ENCODE measurements at regions not wholly inside any gene's neighbourhood (a gene's known extent, or its start where the extent isn't known, plus 50 kb on each side); places are given as distances from the start of the nearest gene placed in this dataset.
"Not testable (repeated sequence)": the region's sequence is repeated elsewhere in the genome, so short reads cannot be mapped to it uniquely, and the experiment has no call there.

DNA sequence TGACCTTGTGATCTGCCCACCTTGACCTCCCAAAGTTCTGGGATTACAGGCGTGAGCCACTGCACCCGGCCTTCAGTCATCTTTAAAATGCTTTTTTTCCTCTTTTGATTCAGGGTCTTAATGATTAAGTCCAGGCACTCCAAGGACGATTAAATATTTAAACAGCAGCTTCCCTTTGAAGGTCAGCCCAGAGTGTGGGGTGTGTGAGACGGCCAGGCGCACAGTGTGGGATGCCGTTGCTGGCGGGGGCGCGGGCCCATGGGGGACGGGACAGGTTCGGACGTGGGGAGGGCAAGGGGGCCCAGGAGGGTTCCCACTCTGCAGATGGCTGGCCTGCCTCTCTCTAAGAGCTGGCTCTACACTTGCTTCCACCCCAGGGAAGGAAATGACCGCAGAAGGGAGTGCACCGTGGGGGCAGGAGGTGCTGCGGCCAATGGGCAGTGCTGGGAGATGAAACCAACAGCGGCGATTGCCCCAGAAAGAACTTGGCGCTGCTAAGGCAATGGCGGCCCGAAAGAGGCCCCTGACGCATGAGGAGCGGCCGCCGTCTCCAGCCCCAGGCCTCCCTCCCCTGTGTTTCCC, 4445.7 kb upstream of the TPTE start:
- H3K27me3 ChIP-seq (replicated peaks); H3K27ac ChIP-seq; in situ Hi-C loops (cut with HindIII; ENCODE audit: low pct_ligation_motif_present, low sequenced_read_pairs); H3K4me3 ChIP-seq (ENCODE audit: low read depth, low read length); DNase-seq; H3K36me3 ChIP-seq (replicated peaks): not testable (repeated sequence)

DNA sequence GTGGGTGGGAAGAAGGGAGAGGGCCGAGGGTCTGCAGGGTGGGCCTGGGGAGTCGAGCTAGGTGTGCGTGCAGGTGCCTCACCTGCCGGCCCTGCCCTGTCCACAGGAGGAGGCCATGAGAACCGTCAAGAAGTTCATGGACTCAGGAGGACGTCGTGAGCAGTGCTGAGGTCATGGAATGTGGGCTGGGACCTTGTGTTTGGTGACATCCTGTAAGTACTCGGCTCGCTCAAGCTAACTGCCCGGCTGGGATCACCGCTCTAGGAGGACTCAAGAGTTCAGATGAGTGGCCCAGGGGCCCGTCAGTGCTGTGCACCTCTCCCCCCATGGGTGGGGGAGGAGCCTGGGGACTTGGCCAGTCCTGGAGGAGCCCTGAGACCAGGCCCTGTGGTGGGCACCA, 4444.0 kb upstream of the TPTE start:
- H3K27ac ChIP-seq; H3K27me3 ChIP-seq (replicated peaks); DNase-seq: not testable (repeated sequence)

DNA sequence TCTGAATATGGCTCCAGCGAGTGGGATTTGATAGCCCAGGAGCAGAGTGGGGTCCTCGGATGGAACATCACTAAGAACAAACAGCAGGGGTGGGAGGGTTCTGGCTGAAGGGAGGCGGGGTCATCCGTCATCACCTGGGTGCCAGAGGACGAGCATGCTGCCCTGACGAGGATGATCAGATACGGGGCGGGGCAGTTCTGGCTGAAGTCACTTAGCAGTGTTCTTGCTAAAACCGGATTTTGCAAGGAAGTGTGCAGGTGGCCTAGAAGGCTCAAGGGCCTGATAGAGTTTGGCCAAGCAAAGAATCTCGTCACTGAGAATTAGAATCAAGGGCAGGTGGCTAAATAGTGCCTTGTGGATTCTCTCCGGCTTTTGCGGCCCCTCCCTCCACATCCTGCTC, 4442.5 kb upstream of the TPTE start:
- in situ Hi-C loops (cut with HindIII; ENCODE audit: low pct_ligation_motif_present, low sequenced_read_pairs); H3K27me3 ChIP-seq (replicated peaks); H3K4me3 ChIP-seq (ENCODE audit: low read depth, low read length); H3K27ac ChIP-seq; H3K36me3 ChIP-seq (replicated peaks); DNase-seq: not testable (repeated sequence)

More for the DNA sequence above, 4444.0 kb upstream of the TPTE start:
- H3K4me3 ChIP-seq (ENCODE audit: low read depth, low read length); H3K36me3 ChIP-seq (replicated peaks); in situ Hi-C loops (cut with HindIII; ENCODE audit: low pct_ligation_motif_present, low sequenced_read_pairs): not testable (repeated sequence)

DNA sequence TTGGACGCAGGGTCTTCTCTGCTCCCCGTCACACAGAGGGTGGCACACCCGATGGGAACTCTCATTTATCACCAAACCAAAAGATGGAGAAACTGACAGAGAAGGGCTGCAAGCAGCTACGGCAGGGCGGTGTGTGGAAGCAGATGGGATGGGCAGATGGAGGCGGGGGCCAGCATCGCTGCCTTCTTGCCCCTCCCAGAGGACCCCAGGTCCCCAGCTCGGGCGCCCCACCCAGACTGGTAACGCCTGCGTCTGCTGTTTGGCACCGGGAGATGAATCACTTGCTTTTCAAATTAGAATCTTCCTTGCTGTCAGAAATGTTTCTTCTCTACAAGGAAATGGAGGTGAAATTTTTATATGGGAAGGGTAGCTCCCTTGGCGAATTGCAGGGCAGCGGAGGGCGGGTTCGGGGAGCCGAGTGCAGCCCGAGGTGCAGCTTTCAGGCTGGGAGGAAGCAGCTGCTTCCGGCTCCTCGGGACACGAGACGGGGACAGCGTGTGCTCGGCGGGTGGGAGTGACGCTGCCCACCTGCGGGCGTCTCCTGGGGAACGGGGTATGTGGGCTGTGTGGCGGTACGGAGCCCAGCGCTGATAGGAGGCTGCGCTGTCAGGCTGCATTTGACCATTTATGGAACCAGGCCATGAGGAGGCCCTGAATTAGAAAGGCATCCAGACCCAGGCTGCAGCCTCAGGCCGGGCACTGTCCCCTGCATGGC, 4440.3 kb upstream of the TPTE start:
- H3K27ac ChIP-seq; H3K27me3 ChIP-seq (replicated peaks); H3K4me3 ChIP-seq (ENCODE audit: low read depth, low read length); DNase-seq; in situ Hi-C loops (cut with HindIII; ENCODE audit: low pct_ligation_motif_present, low sequenced_read_pairs); H3K36me3 ChIP-seq (replicated peaks): not testable (repeated sequence)

DNA sequence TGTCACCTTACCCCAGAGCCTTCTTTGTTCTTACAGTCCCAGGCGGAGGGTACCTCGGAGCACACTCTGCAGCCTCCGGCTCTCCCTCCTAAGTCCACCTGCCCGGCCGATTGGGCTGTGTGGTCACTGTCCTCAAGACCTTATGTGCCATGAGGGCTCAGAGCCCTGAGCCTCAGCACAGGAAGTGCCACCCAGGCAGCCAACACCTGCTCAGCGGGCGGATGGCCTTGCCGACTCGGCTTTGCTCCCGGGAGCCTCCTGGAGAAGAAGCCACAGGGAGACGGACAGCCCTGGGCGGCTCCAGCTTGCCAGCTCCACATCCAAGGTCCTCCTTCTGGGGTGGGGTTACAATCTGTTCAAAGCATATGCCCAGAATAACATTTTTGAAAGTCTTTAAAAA, 4439.2 kb upstream of the TPTE start:
- H3K27ac ChIP-seq; DNase-seq; in situ Hi-C loops (cut with HindIII; ENCODE audit: low pct_ligation_motif_present, low sequenced_read_pairs): not testable (repeated sequence)

DNA sequence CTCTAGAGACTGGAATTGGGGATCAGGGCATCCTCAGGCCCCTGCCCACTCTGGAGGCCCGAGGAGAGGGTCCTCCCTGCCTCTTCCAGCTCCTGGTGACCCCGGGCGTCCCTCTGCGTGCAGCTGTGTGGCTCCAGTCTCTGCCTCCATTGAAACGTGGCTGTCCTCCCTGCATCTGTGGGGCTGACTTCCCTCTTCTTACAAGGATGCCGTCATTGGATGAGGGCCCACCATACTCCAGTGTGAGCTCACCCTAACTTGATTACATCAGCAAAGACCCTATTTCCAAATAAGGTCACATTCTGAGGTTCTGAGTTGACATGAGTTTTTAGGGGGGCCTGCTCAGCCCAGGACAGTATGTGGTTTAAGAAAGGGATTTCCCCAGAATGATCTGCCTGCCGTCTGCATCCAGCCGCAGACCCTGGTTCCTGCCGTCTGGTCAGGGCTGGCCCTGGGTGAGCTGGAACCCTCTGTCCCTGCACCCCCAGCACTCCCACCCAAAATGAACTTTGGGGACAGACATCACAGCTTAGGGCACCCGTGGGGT, 4437.7 kb upstream of the TPTE start:
- DNase-seq; H3K36me3 ChIP-seq (replicated peaks); H3K27me3 ChIP-seq (replicated peaks); H3K4me3 ChIP-seq (ENCODE audit: low read depth, low read length); in situ Hi-C loops (cut with HindIII; ENCODE audit: low pct_ligation_motif_present, low sequenced_read_pairs); H3K27ac ChIP-seq: not testable (repeated sequence)

More for the DNA sequence above, 4439.2 kb upstream of the TPTE start:
- H3K36me3 ChIP-seq (replicated peaks); H3K4me3 ChIP-seq (ENCODE audit: low read depth, low read length); H3K27me3 ChIP-seq (replicated peaks): not testable (repeated sequence)

DNA sequence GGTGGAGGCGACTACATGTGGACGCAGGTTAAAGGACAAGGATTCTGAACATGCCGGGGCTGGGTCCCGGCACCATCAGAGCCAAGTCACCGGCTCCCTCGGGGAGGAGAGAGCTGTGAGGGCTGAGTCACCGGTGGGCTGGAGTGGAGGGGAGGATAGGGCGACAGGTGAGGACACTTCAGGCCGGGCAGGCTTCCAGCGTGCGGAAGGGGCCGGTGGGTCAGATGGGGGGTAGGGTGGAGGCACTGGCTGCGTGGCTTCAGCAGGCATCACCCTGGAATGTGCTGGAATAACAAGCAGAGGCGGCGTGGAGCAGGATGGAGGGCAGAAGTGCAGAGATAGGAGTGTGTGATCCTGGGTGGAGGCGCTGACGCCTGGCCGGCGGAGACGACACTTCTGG, 4435.3 kb upstream of the TPTE start:
- H3K27me3 ChIP-seq (replicated peaks); H3K36me3 ChIP-seq (replicated peaks); DNase-seq; in situ Hi-C loops (cut with HindIII; ENCODE audit: low pct_ligation_motif_present, low sequenced_read_pairs); H3K27ac ChIP-seq; H3K4me3 ChIP-seq (ENCODE audit: low read depth, low read length): not testable (repeated sequence)

DNA sequence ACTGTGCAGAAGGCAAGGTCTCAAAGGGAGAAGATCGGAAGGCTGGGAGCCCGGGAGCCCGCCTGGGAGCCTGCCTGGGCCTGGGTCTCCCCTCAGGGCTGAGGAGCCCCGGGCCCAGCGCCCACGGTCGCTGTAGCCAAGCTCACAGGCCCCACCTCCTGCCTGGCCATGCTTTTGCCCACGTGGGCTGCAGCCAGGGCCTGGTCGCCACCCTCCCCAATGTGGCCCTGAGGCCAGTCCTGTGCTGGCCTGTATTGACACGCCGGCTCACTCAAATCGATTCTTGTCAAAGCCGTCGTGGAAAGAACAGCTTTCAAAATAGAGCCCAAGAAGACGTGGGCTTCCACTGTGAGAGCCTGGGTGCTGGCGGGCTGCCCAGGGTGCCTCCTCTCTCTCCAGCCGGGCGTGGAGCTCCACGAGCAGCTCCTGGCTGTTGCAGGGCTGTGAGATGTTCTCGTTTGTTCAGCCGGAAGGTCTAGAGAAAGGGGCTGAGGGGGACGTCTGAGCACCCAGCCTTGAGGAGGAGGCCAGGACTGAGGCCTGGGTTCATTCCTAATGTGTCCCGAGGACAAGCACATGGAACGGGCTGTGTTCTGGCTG, 4433.7 kb upstream of the TPTE start:
- DNase-seq; H3K27me3 ChIP-seq (replicated peaks); in situ Hi-C loops (cut with HindIII; ENCODE audit: low pct_ligation_motif_present, low sequenced_read_pairs); H3K27ac ChIP-seq; H3K4me3 ChIP-seq (ENCODE audit: low read depth, low read length); H3K36me3 ChIP-seq (replicated peaks): not testable (repeated sequence)

DNA sequence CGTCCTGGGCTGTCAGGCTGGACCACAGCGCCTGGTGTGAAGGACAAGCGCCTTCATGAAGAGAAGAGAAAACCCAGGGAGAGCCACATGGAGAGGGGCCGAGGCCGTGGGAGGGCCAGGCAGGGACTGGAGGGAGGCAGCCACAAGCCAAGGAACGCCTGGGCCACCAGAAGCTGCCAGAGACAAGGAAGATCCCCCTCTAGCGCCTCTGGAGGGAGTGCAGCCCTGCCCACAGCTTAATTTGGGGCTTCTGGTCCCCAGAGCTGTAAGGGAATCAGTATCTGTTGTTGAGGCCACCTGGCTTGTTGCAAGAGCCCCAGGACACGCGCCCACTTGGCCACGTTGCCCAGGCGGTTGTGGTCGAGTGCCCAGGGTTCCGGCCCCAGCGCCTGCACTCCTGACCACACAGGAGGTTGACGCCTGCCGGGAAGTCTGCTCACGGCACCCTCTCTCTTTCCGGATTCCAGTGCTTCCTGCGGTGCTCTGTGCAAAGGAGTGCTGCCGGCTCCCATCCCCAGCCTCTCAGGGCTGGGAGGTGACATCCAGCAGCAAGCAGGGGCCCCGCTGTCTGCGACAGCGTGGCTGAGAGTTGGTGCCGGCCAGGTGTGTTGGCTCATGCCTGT, 4431.0 kb upstream of the TPTE start:
- H3K27ac ChIP-seq; DNase-seq; H3K4me3 ChIP-seq (ENCODE audit: low read depth, low read length); H3K27me3 ChIP-seq (replicated peaks); H3K36me3 ChIP-seq (replicated peaks); in situ Hi-C loops (cut with HindIII; ENCODE audit: low pct_ligation_motif_present, low sequenced_read_pairs): not testable (repeated sequence)

DNA sequence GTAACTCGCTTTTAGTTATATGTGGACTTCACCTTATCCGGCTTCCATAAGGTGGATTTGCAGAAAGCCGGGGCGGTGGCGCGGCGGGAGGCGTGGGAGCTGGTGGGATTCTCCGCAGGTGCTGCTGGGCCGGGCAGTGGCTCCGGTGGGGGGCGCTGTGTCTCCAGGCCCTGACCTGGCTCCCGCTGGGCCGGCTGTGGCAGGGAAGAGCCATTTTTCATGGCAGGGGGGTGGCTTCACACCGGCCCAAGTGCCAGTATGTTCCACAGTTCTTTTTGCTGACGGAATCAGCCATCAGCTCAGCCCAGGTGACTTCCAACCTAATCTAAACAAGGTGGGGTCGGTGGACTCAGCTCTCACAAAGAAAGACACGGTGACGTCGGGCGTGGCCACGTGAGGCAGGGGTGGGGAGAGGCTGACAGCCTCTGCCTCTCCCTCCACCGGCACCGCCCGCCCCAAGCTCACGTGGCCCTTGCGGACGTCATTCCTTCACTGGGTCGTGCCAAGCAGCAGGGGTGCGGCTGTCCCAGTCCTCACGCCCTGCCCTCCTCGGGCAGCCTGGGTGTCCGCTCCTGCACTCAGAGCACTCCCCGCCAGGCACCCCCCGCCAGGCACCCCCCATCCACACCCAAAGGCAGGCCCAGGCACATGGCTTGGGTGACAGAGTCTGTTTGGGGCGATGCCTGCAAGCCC, 4429.9 kb upstream of the TPTE start:
- H3K4me3 ChIP-seq (ENCODE audit: low read depth, low read length); in situ Hi-C loops (cut with HindIII; ENCODE audit: low pct_ligation_motif_present, low sequenced_read_pairs); H3K36me3 ChIP-seq (replicated peaks); DNase-seq; H3K27ac ChIP-seq; H3K27me3 ChIP-seq (replicated peaks): not testable (repeated sequence)

DNA sequence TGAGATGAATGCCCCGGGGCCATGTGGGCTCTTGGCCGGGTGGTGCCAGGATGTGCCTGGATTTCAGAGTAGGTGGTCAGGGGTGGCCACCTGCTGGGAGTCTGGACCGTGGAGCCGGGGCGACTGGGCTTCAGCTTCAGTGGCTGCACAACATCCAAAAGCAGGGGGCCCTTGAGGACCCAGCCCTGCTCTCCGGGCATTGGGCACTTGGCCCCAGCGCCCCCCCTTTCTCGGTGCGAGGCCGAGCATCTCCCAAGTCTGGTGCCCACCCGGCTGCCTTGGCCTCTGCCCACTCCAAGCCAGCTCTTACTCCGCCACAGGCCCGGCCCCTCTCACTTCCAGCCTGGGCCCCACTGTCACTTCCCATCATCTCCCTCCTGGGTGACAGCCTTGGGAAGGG, 4429.0 kb upstream of the TPTE start:
- DNase-seq; H3K36me3 ChIP-seq (replicated peaks); H3K27me3 ChIP-seq (replicated peaks); H3K27ac ChIP-seq; H3K4me3 ChIP-seq (ENCODE audit: low read depth, low read length); in situ Hi-C loops (cut with HindIII; ENCODE audit: low pct_ligation_motif_present, low sequenced_read_pairs): not testable (repeated sequence)

DNA sequence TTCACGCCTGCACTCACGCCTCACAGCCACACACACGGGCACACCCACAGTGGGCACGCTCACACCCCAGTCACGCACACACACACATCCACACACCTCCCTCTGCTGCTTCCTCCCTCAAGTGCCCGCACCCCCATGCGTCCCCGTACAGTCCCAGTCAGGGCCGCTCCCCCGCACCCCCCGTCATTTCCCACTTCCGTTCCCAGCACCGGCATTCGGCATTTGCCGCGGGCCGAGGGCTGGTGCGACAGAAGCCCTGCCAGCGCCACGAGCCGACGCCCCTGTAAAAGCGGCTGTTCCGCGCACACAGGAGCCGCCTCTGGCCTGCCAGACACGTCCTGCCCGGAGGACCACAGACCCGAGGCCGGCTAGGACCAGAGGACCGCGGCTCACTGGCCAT, 4428.0 kb upstream of the TPTE start:
- H3K27ac ChIP-seq; H3K27me3 ChIP-seq (replicated peaks); H3K36me3 ChIP-seq (replicated peaks); H3K4me3 ChIP-seq (ENCODE audit: low read depth, low read length); DNase-seq; in situ Hi-C loops (cut with HindIII; ENCODE audit: low pct_ligation_motif_present, low sequenced_read_pairs): not testable (repeated sequence)

DNA sequence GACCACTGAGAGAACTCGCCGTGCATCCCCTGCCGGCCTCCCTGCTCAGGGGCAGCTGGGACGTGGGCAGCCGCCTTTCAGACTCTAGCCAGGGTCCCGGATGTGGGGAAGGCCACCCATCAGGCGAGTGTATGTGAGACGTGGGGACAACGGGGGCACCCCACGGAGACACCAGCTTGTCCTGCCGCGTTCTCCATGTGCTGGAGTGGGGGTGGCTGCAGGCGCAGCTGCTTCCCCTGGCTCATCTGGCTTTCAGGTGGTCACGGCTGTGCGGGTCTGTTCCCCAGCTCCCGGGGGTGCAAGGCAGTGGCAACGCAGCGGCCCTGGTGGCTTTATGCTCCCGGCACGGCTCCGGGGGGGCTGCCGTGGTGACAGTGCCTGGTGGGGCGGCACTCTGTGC, 4427.5 kb upstream of the TPTE start:
- H3K27ac ChIP-seq; H3K36me3 ChIP-seq (replicated peaks); H3K4me3 ChIP-seq (ENCODE audit: low read depth, low read length); DNase-seq; in situ Hi-C loops (cut with HindIII; ENCODE audit: low pct_ligation_motif_present, low sequenced_read_pairs); H3K27me3 ChIP-seq (replicated peaks): not testable (repeated sequence)

DNA sequence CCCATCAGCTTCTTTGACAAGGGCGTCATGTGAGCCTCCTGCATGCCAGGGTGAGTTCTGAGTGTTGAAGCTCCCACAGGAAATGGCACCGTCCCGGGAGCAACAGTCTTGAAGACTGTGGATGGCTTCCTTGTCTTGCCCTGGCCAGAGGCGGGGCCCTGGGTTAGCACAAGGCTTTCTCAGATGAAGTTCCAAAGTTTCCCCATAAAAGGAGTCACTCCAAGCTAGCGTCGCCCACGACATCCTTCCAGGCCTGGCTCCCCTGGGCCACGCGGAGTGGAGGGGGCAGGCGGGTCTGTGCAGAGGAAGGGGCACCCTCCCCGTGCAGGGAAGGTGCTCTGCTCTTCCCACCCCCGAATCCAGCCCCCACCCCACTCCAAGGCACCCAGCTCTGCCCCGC, 4426.1 kb upstream of the TPTE start:
- H3K27ac ChIP-seq; H3K36me3 ChIP-seq (replicated peaks); DNase-seq; in situ Hi-C loops (cut with HindIII; ENCODE audit: low pct_ligation_motif_present, low sequenced_read_pairs); H3K27me3 ChIP-seq (replicated peaks); H3K4me3 ChIP-seq (ENCODE audit: low read depth, low read length): not testable (repeated sequence)
